ENCODE measurements at regions not wholly inside any gene's neighbourhood (a gene's known extent, or its start where the extent isn't known, plus 50 kb on each side); places are given as distances from the start of the nearest gene placed in this dataset.

GRCh38 chr10:4902571-4903011 lies 60.6 kb upstream of the AKR1C1 start:
- TF ChIP-seq POLR2A (IDR thresholded peaks at IDR 0.05) (no peak), CTCF (IDR thresholded peaks at IDR 0.05) (no peak)
